Neuronal stem cell (in vitro differentiated cells): ENCODE measurements at regions not wholly inside any gene's neighbourhood (a gene's known extent, or its start where the extent isn't known, plus 50 kb on each side); places are given as distances from the start of the nearest gene placed in this dataset.

Source experiments
- DNase-seq: peaks from one replicate; pipeline ENCODE4 v3.0.0-alpha.2; 2013; ENCODE audit warnings: low spot score
- H2AFZ ChIP-seq: one replicate; pipeline ENCODE4 v1.6.1; 2013; ENCODE audit warnings: mild to moderate bottlenecking, low read length, inconsistent platforms
- H2AK5ac ChIP-seq: 2 replicates; pipeline ENCODE4 v1.6.1; 2013; ENCODE audit warnings: low read depth, mild to moderate bottlenecking, inconsistent platforms, low read length, moderate library complexity, mixed read lengths
- H2BK120ac ChIP-seq: 2 replicates; pipeline ENCODE4 v1.6.1; 2013; ENCODE audit warnings: low read depth, mild to moderate bottlenecking, inconsistent platforms, low read length, moderate library complexity, mixed read lengths
- H2BK12ac ChIP-seq: one replicate; pipeline ENCODE4 v1.6.1; 2013; ENCODE audit warnings: low read length, inconsistent platforms
- H2BK15ac ChIP-seq: 2 replicates; pipeline ENCODE4 v1.6.1; 2013; ENCODE audit warnings: mild to moderate bottlenecking, low read length, inconsistent platforms, mixed read lengths
- H2BK5ac ChIP-seq: one replicate; pipeline ENCODE4 v1.6.1; 2013; ENCODE audit warnings: inconsistent platforms, mild to moderate bottlenecking, low read length, moderate library complexity
- H3K14ac ChIP-seq: one replicate; pipeline ENCODE4 v1.6.1; 2013; ENCODE audit warnings: low read length, inconsistent platforms
- H3K18ac ChIP-seq: 2 replicates; pipeline ENCODE4 v1.6.1; 2013; ENCODE audit warnings: low read length, inconsistent platforms
- H3K23ac ChIP-seq: 2 replicates; pipeline ENCODE4 v1.6.1; 2013; ENCODE audit warnings: low read depth, mild to moderate bottlenecking, mixed read lengths, low read length, inconsistent platforms; ENCODE audit not compliant: poor library complexity
- H3K27ac ChIP-seq: replicated peaks from 3 replicates; pipeline ENCODE4 v1.5.1; 2013; ENCODE audit warnings: low read length, inconsistent platforms
- H3K27me3 ChIP-seq, 3 experiments: 2 replicates each; pipeline ENCODE4 v1.6.1; 2013; ENCODE audit warnings: low read length in 3 of 3, mild to moderate bottlenecking in 2 of 3, inconsistent platforms in 1 of 3, low read depth in 1 of 3, mixed read lengths in 1 of 3, moderate library complexity in 1 of 3; ENCODE audit not compliant: control insufficient read depth in 3 of 3, insufficient read depth in 3 of 3
- H3K36me3 ChIP-seq, 2 donors: replicated peaks in 1 of 2; 2 replicates each; pipeline ENCODE4 v1.6.1; 2013; ENCODE audit warnings: low read length in 2 of 2; ENCODE audit not compliant: control insufficient read depth in 2 of 2, insufficient read depth in 2 of 2
- H3K4ac ChIP-seq: 2 replicates; pipeline ENCODE4 v1.6.1; 2013; ENCODE audit warnings: inconsistent platforms, mild to moderate bottlenecking, low read length, moderate library complexity
- H3K4me1 ChIP-seq, 2 donors: 1 replicate in 1 of 2; 2 replicates in 1 of 2; pipeline ENCODE4 v1.6.1; 2013; ENCODE audit warnings: low read length in 2 of 2, low read depth in 1 of 2; ENCODE audit not compliant: control insufficient read depth in 2 of 2, insufficient read depth in 1 of 2
- H3K4me2 ChIP-seq: one replicate; pipeline ENCODE4 v1.6.1; 2013; ENCODE audit warnings: mild to moderate bottlenecking, low read length, inconsistent platforms; ENCODE audit not compliant: insufficient read depth, poor library complexity, severe bottlenecking
- H3K4me3 ChIP-seq, 2 donors: 2 replicates each; pipeline ENCODE4 v1.5.1; 2013; ENCODE audit warnings: low read length in 2 of 2, mild to moderate bottlenecking in 2 of 2, inconsistent platforms in 1 of 2, moderate library complexity in 1 of 2
- H3K79me1 ChIP-seq: one replicate; pipeline ENCODE4 v1.6.1; 2013; ENCODE audit warnings: low read depth, mild to moderate bottlenecking, inconsistent platforms, low read length, moderate library complexity
- H3K9ac ChIP-seq: one replicate; pipeline ENCODE4 v1.6.1; 2013; ENCODE audit warnings: mild to moderate bottlenecking, low read depth, low read length, inconsistent platforms; ENCODE audit not compliant: poor library complexity
- H3K9me3 ChIP-seq, 2 donors: replicated peaks in 1 of 2; 2 replicates each; pipeline versions ENCODE3 to v1.6.1; 2013; ENCODE audit warnings: low read length in 2 of 2, mild to moderate bottlenecking in 2 of 2, inconsistent platforms in 1 of 2, low read depth in 1 of 2, mixed read lengths in 1 of 2, moderate library complexity in 1 of 2; ENCODE audit not compliant: control insufficient read depth in 2 of 2, insufficient read depth in 1 of 2
- H4K8ac ChIP-seq: one replicate; pipeline ENCODE4 v1.6.1; 2013; ENCODE audit warnings: low read depth, mild to moderate bottlenecking, inconsistent platforms, low read length, moderate library complexity
- H4K91ac ChIP-seq: one replicate; pipeline ENCODE4 v1.6.1; 2013; ENCODE audit warnings: low read length, low read depth, mild to moderate bottlenecking, inconsistent platforms; ENCODE audit not compliant: poor library complexity
- WGBS, 2 donors: extraction: QIAGEN DNeasy Blood & Tissue Kit; methylation state at CpG; one replicate each; pipeline ENCODE4 v1.1.7; 2013; ENCODE audit warnings: missing lambda C conversion rate in 2 of 2, mixed read lengths in 1 of 2; ENCODE audit not compliant: insufficient read length in 2 of 2, insufficient replicate concordance in 1 of 2; ENCODE audit errors: extremely low coverage in 2 of 2; 5-methylcytosine and 5-hydroxymethylcytosine counted together

DNA sequence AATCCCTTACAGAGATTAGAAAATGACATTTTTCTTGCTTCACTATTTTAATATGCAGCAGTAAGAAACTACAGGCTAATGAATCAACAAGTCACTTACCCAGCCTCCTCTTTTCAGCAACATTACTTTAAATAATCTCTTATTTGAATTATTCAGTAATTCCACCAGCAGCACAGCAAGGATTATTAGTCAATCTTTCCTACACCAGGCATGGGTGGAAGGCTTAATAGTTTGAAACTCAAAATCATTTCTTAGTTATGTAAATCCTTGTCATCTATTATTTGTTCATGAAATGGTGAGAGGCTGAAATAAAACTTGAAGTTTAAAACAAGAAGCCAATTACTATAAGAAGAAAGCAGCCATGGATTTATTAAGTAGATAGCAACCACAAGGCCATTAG lies 530.5 kb downstream of the KCNA4 start:
- no peak for DNase-seq

GRCh38 chr11:29485641-29486040 lies 531.2 kb downstream of the KCNA4 start:
- no peak for DNase-seq
- no peaks in the 10 kb centered on the region for H3K79me1 ChIP-seq
- no peak overlapping the region for H3K4ac ChIP-seq
- H3K23ac ChIP-seq = no peak overlapping the region
- no peaks in the 10 kb centered on the region for H3K36me3 ChIP-seq
- WGBS, 2 donors = no CpG with 5 or more reads among the region's 4 CpGs
- H3K9me3 ChIP-seq = no peaks in the 10 kb centered on the region
- no peak overlapping the region for H2BK15ac ChIP-seq
- H3K27ac ChIP-seq = no peak overlapping the region
- H3K9ac ChIP-seq = no peak overlapping the region
- H3K4me3 ChIP-seq = no peak overlapping the region
- H2BK5ac ChIP-seq = no peak overlapping the region
- no peak overlapping the region for H3K4me2 ChIP-seq
- no peak overlapping the region for H4K91ac ChIP-seq
- no peak overlapping the region for H2BK12ac ChIP-seq
- H3K14ac ChIP-seq = no peak overlapping the region
- H3K4me1 ChIP-seq = no peaks in the 10 kb centered on the region
- H2AK5ac ChIP-seq = no peak overlapping the region
- no peak overlapping the region for H2AFZ ChIP-seq
- no peaks in the 10 kb centered on the region for H3K27me3 ChIP-seq
- H4K8ac ChIP-seq = no peak overlapping the region
- H3K18ac ChIP-seq = no peak overlapping the region
- H2BK120ac ChIP-seq = no peak overlapping the region

More for the DNA sequence above, 530.5 kb downstream of the KCNA4 start:
- Histone ChIP-seq H3K9ac (no peak overlapping the region), H2BK120ac (no peak overlapping the region), H4K91ac (no peak overlapping the region), H3K23ac (no peak overlapping the region), H3K27me3 (no peaks in the 10 kb centered on the region), H4K8ac (no peak overlapping the region), H3K18ac (no peak overlapping the region), H3K4me1 (no peaks in the 10 kb centered on the region), H2AFZ (no peak overlapping the region), H3K4me3 (no peak overlapping the region), H3K9me3 (no peaks in the 10 kb centered on the region), H3K4me2 (no peak overlapping the region), H2BK12ac (no peak overlapping the region), H3K4ac (no peak overlapping the region), H2BK5ac (no peak overlapping the region), H3K27ac (no peak overlapping the region), H3K36me3 (no peaks in the 10 kb centered on the region), H3K14ac (no peak overlapping the region), H2BK15ac (no peak overlapping the region), H2AK5ac (no peak overlapping the region), H3K79me1 (no peaks in the 10 kb centered on the region)

DNA sequence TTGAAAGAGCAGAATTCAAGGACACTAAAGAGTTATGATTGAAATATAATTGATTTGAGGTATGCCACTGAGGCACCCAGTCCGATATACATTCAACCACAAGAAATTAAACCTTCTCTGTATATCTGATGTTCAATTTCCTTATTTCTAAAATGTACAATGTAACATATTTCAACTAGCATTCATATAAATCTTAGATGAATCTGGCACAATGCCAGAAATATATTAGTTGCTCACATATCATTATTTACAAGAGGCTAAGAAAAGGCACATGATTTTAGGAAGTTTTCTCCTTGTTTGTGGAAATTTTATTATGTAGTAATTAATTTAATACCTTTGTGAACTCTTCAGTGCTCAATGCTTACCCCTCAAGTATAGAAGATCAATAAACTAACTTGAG lies 532.3 kb downstream of the KCNA4 start:
- no peak overlapping the region for H2BK120ac ChIP-seq
- DNase-seq = no peak
- no peak overlapping the region for H3K27ac ChIP-seq
- H2AK5ac ChIP-seq = no peak overlapping the region
- H3K79me1 ChIP-seq = no peaks in the 10 kb centered on the region
- no peak overlapping the region for H3K9ac ChIP-seq
- H3K4ac ChIP-seq = no peak overlapping the region
- H3K4me3 ChIP-seq = no peak overlapping the region
- no peak overlapping the region for H2BK5ac ChIP-seq
- WGBS, 2 donors = no CpG with 5 or more reads among the region's 1 CpG
- no peak overlapping the region for H3K23ac ChIP-seq
- H3K4me1 ChIP-seq = no peaks in the 10 kb centered on the region
- no peak overlapping the region for H3K18ac ChIP-seq
- no peak overlapping the region for H2BK15ac ChIP-seq
- no peak overlapping the region for H2BK12ac ChIP-seq
- H3K9me3 ChIP-seq = no peaks in the 10 kb centered on the region
- no peaks in the 10 kb centered on the region for H3K36me3 ChIP-seq
- no peak overlapping the region for H2AFZ ChIP-seq
- no peaks in the 10 kb centered on the region for H3K27me3 ChIP-seq
- H3K4me2 ChIP-seq = no peak overlapping the region
- no peak overlapping the region for H4K91ac ChIP-seq
- H3K14ac ChIP-seq = no peak overlapping the region
- H4K8ac ChIP-seq = no peak overlapping the region

DNA sequence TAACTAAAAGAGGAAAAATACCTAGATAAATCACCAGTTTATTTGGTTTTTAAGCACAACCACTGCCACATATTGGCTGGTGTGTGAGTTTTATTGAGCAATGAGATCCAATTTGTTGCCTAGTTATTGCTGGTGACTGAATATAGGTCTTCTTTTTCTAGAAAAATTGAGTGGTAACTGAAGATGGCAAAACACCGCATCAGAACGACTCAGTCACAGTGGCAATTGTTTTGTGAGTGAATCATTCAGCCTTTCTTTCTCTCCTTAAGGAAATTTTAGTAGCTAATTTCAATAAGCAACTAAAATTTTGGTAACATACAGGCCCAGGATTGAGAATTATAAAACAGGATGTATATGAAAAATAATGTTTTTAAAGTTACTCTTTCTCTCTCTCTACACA lies 533.0 kb downstream of the KCNA4 start:
- no peak overlapping the region for H3K18ac ChIP-seq
- H3K9me3 ChIP-seq = no peaks in the 10 kb centered on the region
- no peak for DNase-seq
- no peak overlapping the region for H3K27ac ChIP-seq
- H3K4me1 ChIP-seq = no peaks in the 10 kb centered on the region
- H2AK5ac ChIP-seq = no peak overlapping the region
- no peak overlapping the region for H3K4ac ChIP-seq
- no CpG with 5 or more reads among the region's 2 CpGs for WGBS, 2 donors
- no peak overlapping the region for H2BK5ac ChIP-seq
- no peak overlapping the region for H2BK15ac ChIP-seq
- no peak overlapping the region for H3K9ac ChIP-seq
- no peak overlapping the region for H3K23ac ChIP-seq
- H2BK120ac ChIP-seq = no peak overlapping the region
- no peaks in the 10 kb centered on the region for H3K79me1 ChIP-seq
- no peak overlapping the region for H4K8ac ChIP-seq
- H2AFZ ChIP-seq = no peak overlapping the region
- no peak overlapping the region for H2BK12ac ChIP-seq
- H3K27me3 ChIP-seq = no peaks in the 10 kb centered on the region
- no peak overlapping the region for H3K4me2 ChIP-seq
- H3K4me3 ChIP-seq = no peak overlapping the region
- H4K91ac ChIP-seq = no peak overlapping the region
- H3K36me3 ChIP-seq = no peaks in the 10 kb centered on the region
- no peak overlapping the region for H3K14ac ChIP-seq
